ENCODE measurements at regions not wholly inside any gene's neighbourhood (a gene's known extent, or its start where the extent isn't known, plus 50 kb on each side); places are given as distances from the start of the nearest gene placed in this dataset.
"Not testable (repeated sequence)": the region's sequence is repeated elsewhere in the genome, so short reads cannot be mapped to it uniquely, and the experiment has no call there.

- no peak overlapping the region for H3K4me3 ChIP-seq (ENCODE audit: low read depth, low read length)
- no peak for TF ChIP-seq CTCF (IDR thresholded peaks at IDR 0.05; ENCODE audit: insufficient read depth, low read depth, low read length, missing control alignments)
- DNase-seq (ENCODE audit: low read depth), result no peak
Observed at GRCh38 chr18:66395671-66396218, 208.1 kb downstream of the CDH19 start.

GRCh38 chr18:66393463-66393862 is 210.4 kb downstream of the CDH19 start:
- TF ChIP-seq CTCF (IDR thresholded peaks at IDR 0.05; ENCODE audit: insufficient read depth, low read depth, low read length, missing control alignments), result no peak
- H3K4me3 ChIP-seq (ENCODE audit: low read depth, low read length), result no peak overlapping the region
- DNase-seq (ENCODE audit: low read depth), result no peak

- no peak for TF ChIP-seq CTCF (IDR thresholded peaks at IDR 0.05; ENCODE audit: insufficient read depth, low read depth, low read length, missing control alignments)
- no peak for DNase-seq (ENCODE audit: low read depth)
- no peak overlapping the region for H3K4me3 ChIP-seq (ENCODE audit: low read depth, low read length)
Observed at GRCh38 chr18:66377291-66377690, 226.6 kb downstream of the CDH19 start.

- H3K4me3 ChIP-seq (ENCODE audit: low read depth, low read length); DNase-seq (ENCODE audit: low read depth): not testable (repeated sequence)
Observed at GRCh38 chr18:66375391-66375790, 228.5 kb downstream of the CDH19 start.

- DNase-seq (ENCODE audit: low read depth), result no peak
- no peak for TF ChIP-seq CTCF (IDR thresholded peaks at IDR 0.05; ENCODE audit: insufficient read depth, low read depth, low read length, missing control alignments)
- no peak overlapping the region for H3K4me3 ChIP-seq (ENCODE audit: low read depth, low read length)
Observed at GRCh38 chr18:66346833-66347588, 256.9 kb downstream of the CDH19 start.

GRCh38 chr18:66344227-66344626 is 259.7 kb downstream of the CDH19 start:
- no peak overlapping the region for H3K4me3 ChIP-seq (ENCODE audit: low read depth, low read length)
- no peak for TF ChIP-seq CTCF (IDR thresholded peaks at IDR 0.05; ENCODE audit: insufficient read depth, low read depth, low read length, missing control alignments)
- no peak for DNase-seq (ENCODE audit: low read depth)

- no peak overlapping the region for H3K4me3 ChIP-seq (ENCODE audit: low read depth, low read length)
- DNase-seq (ENCODE audit: low read depth), result no peak
- no peak for TF ChIP-seq CTCF (IDR thresholded peaks at IDR 0.05; ENCODE audit: insufficient read depth, low read depth, low read length, missing control alignments)
Observed at GRCh38 chr18:66342577-66342976, 261.3 kb downstream of the CDH19 start.

All from GM12865 (cell line).